Stimulated activated CD4-positive, alpha-beta T cell treated with anti-CD3 and anti-CD28 coated beads, Interleukin-12 subunit alpha, Interleukin-12 subunit beta, amount 100 ng/mL, for 4 hours (primary cell): ENCODE measurements at regions not wholly inside any gene's neighbourhood (a gene's known extent, or its start where the extent isn't known, plus 50 kb on each side); places are given as distances from the start of the nearest gene placed in this dataset.
"Not testable (repeated sequence)": the region's sequence is repeated elsewhere in the genome, so short reads cannot be mapped to it uniquely, and the experiment has no call there.

Experiments
- DNase-seq: peaks from one replicate; pipeline ENCODE4 v3.0.0-alpha.2; 2020

DNA sequence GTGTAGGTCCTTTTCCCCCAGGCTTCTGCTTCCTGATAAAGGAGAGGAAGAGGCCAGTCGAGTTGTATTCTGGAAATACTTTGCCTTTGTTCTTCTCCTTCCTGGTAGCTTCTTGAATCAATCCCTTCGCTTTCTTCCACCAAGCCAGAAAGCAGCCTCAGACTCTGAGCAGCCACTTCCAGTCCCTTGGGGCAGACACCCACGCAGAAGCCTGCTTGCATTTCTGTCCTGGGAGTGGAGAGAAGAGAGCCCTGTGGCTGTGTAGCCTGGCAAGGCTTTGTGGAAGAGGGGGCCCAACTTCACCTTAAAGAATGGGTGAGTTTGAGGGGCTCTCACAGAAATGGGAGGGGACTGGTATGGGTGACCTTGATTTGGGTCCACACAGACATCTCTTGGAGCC, 211.0 kb upstream of the SSTR4 start:
- DNase-seq = no peak

DNA sequence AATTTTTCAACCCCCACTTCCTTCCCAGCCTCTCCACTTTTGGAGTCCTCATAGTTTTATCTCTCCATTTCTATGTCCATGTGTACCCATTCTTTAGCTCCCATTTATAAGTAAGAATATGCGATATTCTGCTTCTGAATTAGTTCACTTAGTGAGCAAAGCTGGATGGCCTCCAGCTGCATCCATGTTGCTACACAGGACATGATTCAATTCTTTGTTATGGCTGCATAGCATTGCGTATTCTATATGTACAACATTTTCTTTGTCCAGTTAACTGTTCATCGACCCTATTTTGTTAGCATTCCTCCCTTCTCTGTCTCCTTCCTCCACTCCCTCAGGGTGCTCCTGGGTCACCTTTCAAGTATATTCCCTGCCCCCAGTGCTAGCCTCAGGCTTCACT, 210.0 kb upstream of the SSTR4 start:
- DNase-seq = no peak

DNA sequence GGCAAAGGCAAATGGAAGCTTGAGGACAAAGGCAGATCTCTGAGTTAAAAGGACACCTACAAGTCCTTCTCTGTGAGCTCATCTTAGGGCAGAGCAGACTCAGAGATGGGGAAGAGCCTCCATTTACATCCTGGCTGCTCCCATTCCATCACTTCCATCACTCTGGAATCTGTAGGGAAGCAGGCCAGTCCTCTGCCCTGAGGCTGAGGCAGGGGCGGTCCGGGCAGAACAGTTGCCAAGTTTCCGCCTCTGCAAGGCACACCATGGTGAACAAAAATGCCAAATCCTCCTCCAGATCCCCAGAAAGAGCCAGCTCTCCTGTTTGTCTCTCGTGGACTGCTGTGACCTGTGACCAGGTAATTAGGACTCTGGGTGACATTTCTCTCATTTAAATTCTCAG, 209.6 kb upstream of the SSTR4 start:
- DNase-seq = no peak

DNA sequence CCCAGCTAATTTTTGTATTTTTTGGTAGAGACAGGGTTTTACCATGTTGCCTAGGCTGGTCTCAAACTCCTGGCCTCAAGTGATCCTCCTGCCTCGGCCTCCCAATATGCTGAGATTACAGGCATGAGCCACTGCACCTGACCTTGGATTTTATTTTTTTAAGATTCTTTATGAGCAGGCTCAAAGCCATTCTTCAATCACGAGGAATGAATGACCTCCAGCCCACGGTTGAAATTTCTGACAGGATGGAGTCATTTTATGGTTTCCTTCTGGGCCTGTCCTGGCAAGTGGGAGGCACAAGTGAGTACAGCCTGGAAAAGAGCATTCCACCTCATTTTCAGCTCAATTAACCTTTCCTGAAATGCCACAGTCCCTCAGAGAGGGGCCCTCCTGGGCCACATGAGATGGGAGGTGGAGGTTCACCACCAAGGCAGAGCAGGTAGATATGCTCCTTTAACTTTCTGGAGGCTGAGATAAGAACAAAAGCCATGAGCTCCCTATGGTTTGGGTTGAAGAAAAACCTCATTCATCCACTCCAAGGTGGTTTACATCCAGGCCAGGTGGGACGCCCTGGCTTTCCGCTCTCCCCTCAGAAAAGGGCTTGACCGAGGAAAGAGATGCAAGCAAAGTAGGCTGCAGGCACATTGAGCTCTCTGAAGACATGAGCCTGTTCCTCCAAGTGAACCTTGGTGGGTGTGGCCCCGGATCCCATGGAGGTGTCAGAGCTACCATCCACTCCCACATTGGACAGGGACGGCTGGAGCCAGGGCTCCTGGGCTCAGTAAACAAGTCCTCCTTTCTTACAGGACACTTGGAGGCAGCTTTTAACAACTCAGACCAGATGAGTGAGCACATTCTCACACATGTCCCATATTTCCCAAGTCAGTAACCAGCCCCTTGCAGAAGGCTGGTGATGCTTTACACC, 208.5 kb upstream of the SSTR4 start:
- DNase-seq = no peak

DNA sequence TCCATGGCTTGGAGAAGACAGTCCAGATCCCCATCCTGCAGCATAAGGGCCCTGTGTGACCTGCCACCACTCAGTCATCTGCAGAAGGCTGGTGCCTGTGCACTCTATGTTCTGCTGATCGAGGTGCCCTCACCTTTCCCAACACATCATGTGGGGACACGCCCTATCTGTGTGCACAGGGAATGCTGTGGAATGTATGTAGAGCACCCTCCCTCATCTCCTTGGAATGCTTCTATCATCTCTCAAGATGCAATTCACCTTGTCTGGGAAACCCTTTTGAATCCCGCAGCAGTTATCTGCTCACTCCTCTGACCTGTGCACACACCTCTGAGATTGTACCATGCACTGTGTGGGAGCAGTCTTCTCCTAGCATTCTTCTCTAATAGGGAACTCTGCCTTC, 207.2 kb upstream of the SSTR4 start:
- no peak for DNase-seq

DNA sequence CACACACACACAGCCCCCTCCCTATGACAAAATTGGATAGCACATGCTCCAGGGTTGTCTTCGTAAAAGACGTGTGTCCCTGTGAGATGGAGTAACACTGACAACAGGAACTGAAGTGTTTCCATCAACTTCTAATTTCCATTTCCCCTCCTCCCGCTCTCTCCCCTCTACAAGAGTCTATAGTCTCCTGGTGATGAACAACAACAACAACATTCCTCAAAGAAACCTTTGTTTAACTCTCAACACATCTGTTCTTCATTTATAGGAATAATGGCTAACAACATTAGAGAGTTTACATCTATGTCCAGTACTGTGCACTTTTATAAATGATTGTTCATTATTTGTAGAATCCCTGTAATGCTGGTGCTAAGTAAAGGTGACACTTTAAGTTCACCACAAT, 205.8 kb upstream of the SSTR4 start:
- no peak for DNase-seq

DNA sequence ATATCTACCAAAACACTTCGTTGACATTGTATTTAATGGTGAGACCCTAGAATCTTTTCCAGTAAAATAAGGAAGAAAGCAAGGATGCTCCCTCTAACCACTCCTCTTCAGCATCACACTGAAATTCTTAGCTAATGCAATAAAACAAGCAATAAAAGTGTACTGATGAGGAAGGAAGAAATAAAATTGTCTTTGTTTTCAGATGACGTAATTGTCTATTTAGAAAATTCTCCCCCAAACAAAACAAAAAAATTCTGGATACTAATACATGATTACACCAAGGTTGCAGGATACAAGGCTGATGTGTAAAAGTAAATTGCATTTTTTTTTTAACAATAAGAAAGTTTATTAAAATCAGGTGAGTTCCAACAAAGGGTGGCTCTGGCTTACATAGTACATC, 205.0 kb upstream of the SSTR4 start:
- no peak for DNase-seq

DNA sequence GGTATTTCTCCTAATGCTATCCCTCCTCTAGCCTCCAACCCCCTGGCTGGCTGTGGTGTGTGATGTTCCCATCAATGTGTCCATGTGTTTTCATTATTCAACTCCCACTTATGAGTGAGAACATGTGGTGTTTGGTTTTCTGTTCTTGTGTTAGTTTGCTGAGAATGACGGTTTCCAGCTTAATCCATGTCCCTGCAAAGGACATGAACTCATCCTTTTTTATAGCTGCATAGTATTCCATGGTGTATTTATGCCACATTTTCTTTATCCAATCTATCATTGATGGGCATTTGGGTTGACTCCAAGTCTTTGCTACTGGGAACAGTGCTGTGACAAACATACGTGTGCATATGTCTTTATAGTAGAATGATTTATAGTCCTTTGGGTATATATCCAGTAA, 204.4 kb upstream of the SSTR4 start:
- not testable (repeated sequence) for DNase-seq

DNA sequence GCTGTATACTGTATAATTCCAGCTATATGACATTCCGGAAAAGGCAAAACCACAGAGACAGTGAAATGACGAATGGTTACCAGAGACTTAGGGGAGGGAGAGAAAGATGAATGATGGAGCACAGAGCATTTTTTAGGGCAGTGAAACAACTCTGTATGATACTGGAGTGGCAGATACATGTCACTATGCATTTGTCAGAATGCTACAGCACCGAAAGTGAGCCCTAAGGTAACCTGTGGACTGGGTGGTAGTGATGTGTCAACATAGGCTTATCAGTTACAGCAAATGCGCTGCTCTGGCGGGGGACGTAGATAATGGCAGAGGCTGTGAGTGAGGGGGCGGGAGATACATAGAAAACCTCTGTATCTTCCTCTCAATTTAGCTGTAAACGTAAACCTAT, 201.3 kb upstream of the SSTR4 start:
- DNase-seq = no peak

DNA sequence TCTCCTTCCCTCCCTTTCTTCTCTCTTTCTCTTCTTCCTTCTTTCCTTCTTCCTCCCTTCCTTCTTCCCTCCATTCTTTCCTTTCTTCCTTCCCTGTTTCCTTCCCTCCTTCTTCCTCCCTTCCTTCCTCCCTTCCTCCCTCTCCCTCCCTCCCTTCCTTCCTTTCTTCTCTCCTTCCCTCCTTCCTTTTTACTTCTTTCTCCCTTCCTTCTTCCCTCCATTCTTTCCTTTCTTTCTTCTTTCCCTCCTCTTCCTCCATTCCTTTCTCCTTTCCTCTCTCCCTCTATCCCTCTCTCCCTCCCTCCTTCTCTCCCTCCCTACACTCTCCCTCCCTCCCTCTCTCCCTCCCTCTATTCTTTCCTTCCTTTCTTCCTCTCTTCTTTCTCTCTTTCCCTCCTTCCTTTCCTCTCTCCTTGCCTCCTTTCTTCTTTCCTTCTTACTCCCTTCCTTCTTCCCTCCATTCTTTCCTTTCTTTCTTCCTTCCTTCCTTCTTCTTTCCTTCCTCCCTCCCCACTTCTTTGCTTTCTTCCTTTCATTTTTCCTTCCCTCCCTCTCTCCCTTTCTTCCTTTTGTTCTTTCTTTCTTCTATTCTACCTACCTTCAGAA, 200.4 kb upstream of the SSTR4 start:
- DNase-seq = no peak

DNA sequence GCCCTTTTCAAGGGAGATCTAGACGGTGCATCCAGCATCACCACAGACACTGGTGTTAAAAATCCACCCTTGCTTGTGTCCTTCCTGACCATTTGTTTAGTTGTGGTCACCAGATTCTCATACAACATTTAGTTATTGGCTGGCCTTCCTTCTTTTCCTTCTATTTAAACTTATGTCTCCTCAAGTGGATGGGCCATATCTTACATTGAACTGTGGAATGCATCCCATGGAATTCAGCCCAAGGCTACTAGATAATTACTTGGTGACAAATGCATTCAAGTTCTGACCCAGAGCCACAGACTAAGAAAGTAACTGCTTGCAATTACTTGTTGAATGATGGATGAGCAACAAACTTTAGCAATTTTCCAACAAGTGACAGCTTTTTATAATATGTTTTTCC, 198.9 kb upstream of the SSTR4 start:
- no peak for DNase-seq

DNA sequence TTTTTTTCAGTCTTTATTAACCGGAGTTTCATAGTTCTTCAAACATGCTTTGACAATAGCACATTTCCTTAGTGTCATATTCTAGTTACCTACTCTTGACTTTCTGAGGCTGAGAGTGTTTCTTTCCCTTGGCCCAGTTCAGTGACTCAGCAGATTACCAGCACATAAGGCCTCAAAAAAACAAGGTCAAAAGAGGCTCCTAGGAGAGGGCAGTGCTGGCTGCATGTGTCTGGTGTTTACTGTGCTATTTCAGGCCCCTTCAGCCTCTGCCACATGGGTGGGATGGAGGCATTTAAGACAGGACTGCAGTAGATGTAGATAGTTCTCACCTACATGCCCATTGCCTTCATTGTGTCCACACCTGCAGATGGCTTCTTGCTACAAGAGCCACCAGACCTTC, 198.2 kb upstream of the SSTR4 start:
- DNase-seq = no peak

DNA sequence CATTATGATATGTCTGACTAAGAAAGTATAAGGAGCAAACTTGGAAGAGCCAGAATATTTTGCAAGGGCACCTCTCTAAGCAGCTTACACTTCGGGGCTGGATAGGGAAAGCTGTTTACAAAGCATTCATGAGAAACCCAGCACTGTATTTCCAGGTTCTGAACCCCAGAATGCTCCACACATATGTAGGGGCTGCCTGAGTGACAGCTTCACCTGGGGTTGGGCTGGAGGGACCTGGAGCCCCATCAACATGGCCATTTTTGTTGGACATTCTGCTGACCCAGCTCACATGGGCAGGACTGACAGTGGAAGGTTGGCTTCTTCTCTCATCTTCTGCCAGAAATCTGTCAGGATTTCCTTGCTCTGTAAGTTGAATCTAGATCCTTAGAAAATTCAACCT, 197.1 kb upstream of the SSTR4 start:
- DNase-seq = no peak

DNA sequence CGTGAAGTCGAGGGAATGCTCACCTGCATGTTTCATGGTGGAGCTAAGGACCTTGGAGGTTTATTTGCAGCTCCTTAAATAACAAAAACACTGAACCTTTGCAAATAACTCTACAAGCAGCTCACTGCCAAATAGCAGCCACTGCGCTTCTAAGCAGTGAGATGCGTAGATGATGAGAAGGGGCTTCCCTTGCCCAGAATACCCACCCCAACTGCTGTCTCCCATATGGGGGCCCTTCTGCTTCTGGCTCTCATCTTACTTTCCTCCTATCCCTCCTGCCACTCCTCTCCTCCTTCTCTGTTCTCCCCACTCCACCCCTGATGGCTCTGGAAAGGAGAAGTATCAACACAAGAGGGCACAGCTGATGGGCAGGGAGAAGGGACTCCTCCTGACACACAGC, 193.3 kb upstream of the SSTR4 start:
- no peak for DNase-seq

DNA sequence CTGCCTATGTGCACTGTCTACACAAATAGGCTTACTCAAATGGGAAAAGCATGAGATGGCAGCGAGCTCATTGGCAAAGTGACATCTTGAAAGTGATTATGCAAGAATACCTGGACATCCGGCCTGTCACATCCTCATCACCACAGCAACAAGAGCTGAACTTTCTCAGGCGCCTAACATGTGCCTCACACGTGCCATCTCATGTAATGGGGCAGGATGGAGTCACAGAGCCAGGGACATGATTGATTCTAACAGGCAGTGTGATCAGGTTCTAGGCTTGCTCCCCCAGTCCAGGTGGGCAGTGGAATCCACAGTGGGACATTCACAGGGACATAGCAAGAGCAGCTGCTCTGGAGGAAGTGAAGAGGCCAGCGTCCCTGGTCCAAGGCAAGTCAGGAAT, 192.3 kb upstream of the SSTR4 start:
- no peak for DNase-seq

DNA sequence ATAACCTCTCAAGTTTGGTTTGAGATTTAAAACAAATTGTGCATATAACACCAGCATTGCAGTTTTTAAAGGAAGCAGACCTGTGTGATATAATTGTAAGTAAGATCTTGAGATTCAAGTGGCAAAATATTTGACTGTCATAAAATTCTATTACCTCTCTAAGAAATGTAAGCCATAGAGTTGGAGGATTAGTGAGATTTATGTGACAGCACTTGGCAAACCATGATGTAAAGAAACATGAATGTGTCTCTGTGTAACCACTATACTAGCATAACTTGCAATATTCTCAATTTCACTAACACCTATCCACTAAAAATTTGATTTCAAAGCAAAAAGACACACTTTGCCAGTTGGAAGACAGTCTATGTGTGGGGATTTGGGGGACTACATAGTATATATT, 190.2 kb upstream of the SSTR4 start:
- DNase-seq = no peak

DNA sequence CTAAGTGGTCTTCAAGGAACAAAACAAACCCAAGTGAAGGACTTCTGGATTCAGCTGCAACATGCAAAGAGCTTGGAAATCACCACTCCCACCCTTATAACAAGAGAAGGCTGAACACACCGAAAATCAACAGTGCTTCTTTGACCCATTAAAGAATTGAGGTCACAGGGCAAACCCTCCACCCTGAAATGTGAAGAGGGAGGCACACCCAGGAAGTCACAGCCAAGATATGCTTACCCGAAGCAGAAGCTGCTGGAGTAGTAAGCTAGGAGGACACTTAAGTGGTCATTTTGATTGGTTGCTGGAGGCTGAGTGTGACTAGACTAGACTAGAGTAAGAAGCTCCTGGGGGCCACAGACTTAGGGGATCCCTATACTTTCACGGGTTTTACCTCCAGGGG, 188.2 kb upstream of the SSTR4 start:
- no peak for DNase-seq

DNA sequence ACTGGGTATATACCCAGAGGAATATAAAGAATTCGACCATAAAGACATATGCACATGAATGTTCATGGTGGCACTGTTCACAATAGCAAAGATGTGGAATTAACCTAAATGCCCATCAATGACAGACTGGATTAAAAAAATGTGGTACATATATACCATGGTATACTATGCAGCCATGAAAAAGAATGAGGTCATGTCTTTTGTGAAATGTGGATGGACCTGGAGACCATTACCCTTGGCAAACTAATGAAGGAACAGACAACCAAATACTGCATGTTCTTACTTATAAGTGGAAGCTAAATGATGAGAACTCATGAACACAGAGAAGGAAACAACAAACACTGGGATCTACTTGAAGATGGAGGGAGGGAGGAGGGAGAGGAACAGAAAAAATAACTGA, 186.7 kb upstream of the SSTR4 start:
- DNase-seq = no peak

DNA sequence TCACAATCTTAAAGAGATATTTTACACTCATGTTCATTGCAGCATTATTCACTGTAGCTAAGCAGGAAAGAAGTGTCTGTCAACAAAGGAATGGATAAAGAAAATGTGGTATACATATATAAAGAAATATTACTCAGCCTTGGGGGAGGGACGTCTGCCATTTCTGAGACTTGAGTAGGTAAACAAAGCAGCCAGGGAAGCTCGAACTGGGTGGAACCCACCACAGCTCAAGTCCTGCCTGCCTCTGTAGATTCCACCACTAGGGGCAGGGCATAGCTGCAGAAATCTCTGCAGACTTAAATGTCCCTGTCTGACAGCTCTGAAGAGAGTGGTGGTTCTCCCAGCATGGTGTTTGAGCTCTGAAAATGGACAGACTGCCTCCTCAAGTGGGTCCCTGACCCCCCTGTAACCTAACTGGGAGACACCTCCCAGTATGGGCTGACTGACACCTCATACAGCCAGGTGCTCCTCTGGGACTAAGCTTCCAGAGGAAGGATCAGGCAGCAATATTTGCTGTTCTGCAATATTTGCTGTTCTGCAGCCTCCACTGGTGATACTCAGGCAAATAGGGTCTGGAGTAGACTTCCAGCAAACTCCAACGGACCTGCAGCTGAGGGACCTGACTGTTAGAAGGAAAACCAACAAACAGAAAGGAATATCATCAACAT, 183.3 kb upstream of the SSTR4 start:
- not testable (repeated sequence) for DNase-seq

DNA sequence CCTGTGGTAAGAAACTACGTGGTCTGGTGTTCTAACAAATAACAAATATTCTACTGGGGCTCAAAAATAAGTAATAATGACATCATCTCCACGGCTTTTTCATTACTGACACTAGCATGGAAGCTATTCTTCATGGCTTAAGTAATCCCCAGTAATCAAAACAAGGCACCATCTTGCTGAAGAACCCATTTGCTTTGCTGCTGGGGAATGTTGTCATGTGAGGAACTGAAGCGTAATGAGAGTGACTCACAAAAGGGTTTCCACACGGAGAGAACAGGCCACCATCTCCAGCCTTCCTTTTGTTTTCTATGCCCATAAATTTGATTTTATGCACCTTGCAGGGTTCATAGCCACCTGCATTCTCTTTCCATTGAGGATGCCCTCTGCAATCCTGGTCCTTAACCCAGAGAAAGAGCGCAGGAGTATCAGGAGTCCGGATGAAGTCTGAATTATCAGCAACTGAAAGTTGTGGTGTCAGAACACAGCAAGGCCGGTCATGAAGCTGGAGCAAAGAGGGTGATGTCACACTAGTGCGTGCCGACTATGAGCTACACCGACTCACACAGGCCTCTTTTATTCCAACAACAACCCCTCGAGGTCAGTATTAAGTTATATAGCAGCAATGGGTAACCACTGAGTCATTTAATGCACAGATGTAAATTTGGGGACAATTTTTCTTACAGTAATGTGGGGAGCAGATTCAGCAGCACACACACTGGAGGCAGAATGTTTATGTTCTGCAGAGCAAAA, 173.7 kb upstream of the SSTR4 start:
- no peak for DNase-seq

DNA sequence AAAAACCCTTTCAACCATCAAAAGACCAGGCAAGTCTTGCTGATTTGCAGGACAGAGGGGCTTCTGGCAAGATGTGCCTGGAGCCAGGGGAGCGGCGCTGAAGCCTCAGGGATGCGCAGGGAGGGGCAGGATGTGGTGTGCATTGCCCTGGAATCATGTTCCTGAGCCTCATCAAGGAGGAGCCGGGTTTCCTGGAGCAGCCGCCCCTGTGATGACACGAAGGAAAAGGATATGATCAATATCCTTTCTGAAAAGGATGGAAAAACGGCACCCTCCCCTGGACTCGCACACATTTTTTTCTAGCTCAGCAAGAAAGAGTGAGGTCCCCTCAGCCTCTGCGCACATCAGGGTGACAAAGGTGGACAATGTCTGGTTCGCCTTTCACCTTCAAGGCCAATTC, 173.1 kb upstream of the SSTR4 start:
- DNase-seq = no peak

DNA sequence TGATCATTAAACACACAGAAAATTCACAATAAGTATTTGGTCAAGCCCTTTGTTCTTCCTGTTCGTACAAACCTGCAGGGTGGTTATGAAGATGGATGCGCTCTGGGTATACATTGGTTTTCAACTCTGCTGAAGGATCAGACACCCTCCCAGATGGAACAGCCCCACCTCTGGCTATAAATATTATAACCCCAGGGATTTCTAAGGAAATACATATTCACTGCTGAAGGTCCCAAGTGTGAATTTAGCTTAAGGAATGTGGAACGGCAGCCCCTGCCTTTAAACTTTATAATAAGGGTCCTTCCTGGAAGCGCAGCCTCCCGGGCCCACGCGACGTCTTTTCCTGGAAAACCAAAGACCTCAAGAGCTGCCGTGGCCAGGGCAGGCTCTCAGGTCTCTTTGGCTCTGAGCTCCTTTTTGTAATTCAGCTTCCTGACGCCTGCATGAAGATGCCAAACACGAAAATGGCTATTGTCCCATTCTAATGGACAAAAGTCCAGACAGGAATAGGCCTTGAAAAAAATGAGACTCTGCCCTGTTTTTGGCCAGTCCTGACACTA, 172.4 kb upstream of the SSTR4 start:
- no peak for DNase-seq

DNA sequence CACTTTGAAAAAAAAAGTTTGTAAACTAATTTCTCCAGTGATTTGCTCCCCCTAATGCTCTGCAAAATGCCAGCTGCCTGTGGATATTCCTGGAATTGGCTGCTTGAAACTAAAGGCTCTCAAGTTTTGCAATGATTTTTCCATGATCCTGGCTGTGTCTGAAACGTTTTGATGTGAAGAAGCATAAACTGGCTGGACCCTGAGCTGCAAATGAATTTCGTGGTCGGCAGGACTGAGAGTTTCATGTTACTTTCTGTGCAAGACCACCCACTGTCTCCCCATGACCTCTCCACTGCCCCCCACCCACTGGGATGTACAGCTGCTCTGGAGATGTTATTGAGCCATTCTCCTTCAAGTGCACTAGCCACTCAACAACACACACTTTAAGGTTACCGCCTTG, 171.3 kb upstream of the SSTR4 start:
- DNase-seq = no peak
